ENCODE measurements at regions not wholly inside any gene's neighbourhood (a gene's known extent, or its start where the extent isn't known, plus 50 kb on each side); places are given as distances from the start of the nearest gene placed in this dataset.

GRCh38 chr6:44002067-44002592 lies 125.1 kb downstream of the MRPL14 start:
- TF ChIP-seq KLF5 (IDR thresholded peaks at IDR 0.05; ENCODE audit: partially characterized antibody) (no peak), ATF2 (IDR thresholded peaks at IDR 0.05; ENCODE audit: low read length) (no peak), EGR1 (IDR thresholded peaks at IDR 0.05; ENCODE audit: borderline replicate concordance in 1 of 2, low read depth in 2 of 2, low read length in 2 of 2) (peak in 1 of 2 experiments; percentile 6; a peak in 1 of 3 replicates), RUNX3 (IDR thresholded peaks at IDR 0.05; ENCODE audit: low read length) (no peak), SUPT20H (IDR thresholded peaks at IDR 0.05; ENCODE audit: borderline replicate concordance, control insufficient read depth, low read depth, low read length) (no peak), RCOR1 (conservative IDR thresholded peaks at IDR 0.05; ENCODE audit: low read depth, low read length) (no peak), YBX1 (IDR thresholded peaks at IDR 0.05) (no peak), YY1 (IDR thresholded peaks at IDR 0.05; ENCODE audit: low read depth, low read length) (0 out of 2 replicates have a peak, but pooled peaks have one; percentile 3)
- TF ChIP-seq, protein P1, sequence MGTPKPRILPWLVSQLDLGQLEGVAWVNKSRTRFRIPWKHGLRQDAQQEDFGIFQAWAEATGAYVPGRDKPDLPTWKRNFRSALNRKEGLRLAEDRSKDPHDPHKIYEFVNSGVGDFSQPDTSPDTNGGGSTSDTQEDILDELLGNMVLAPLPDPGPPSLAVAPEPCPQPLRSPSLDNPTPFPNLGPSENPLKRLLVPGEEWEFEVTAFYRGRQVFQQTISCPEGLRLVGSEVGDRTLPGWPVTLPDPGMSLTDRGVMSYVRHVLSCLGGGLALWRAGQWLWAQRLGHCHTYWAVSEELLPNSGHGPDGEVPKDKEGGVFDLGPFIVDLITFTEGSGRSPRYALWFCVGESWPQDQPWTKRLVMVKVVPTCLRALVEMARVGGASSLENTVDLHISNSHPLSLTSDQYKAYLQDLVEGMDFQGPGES (IDR thresholded peaks at IDR 0.05): no peak
- ChIA-PET RAD21 (ENCODE audit: unreplicated experiment) (interaction anchor here (0.6 to 8.3 kb wide), 12 partner anchors 11 to 336 kb away, joined by 3 to 138 read pairs (median 4); partner anchors contain the start of gene VEGFA), POLR2A (interaction anchor here (1.6 to 7.1 kb wide), 6 partner anchors 23 to 232 kb away, joined by 4 to 74 read pairs (median 28); partner anchors contain the start of gene VEGFA), SMC1A (ENCODE audit: uncharacterized antibody, unreplicated experiment) (interaction anchor here (0.6 to 6.5 kb wide), 8 partner anchors 11 to 277 kb away, joined by 3 to 33 read pairs (median 4); partner anchors contain the start of gene VEGFA), CTCF (interaction anchor here (0.6 to 7.3 kb wide), 12 partner anchors 10 to 277 kb away, joined by 3 to 70 read pairs (median 4); partner anchors contain the start of gene VEGFA)
- no peak overlapping the region for H3K27ac ChIP-seq (ENCODE audit: control insufficient read depth, insufficient read depth)
- BruUV-seq (replicated peaks): no TSS peak
- peak overlapping the region; percentile 49; the same call in 1 of the 2 replicates for H3K4me3 ChIP-seq
- no peaks in the 10 kb centered on the region for H4K20me1 ChIP-seq (ENCODE audit: control insufficient read depth, insufficient read depth)
- WGBS (ENCODE audit: insufficient coverage, insufficient replicate concordance, low lambda C conversion rate, missing lambda C conversion rate): 19% methylated on average over 37 of the region's 37 CpGs
- peaks cover 0 to 4% of the 10 kb centered on the region in 2 experiments; a peak in 2 of 4 replicates for H3K27me3 ChIP-seq (replicated peaks in 1 of 2; ENCODE audit: control insufficient read depth in 2 of 2, insufficient read depth in 2 of 2, low read length in 1 of 2)
- no peak overlapping the region for H3K9ac ChIP-seq (ENCODE audit: control insufficient read depth, insufficient read depth, low read length)
- peak overlapping the region; percentile 20; the same call in 1 of the 2 replicates for H2AFZ ChIP-seq (ENCODE audit: control insufficient read depth, low read depth, low read length)
- DNase-seq (ENCODE audit: low read depth, low spot score): no peak
- peaks cover 20% of the 10 kb centered on the region for H3K4me1 ChIP-seq (ENCODE audit: control insufficient read depth, insufficient read depth, low read length)
- H3K36me3 ChIP-seq (ENCODE audit: control insufficient read depth in 2 of 2, insufficient read depth in 2 of 2, low read length in 1 of 2): no peaks in the 10 kb centered on the region
- ATAC-seq: peak; percentile 3
- intact Hi-C loops (cut with micrococcal nuclease; ENCODE audit: unreplicated experiment): loop anchor here (2.0 to 5.0 kb wide), 4 partner anchors 145 to 335 kb away; no protein-coding TSS in a partner anchor
- no peaks in the 10 kb centered on the region; the same call in 1 of the 2 replicates for H3K79me2 ChIP-seq (ENCODE audit: control insufficient read depth, insufficient read depth, low read length)
- in situ Hi-C loops (cut with MboI): loop anchor here (5.0 kb wide), 1 partner anchor 230 kb away; the partner anchor contains the start of gene VEGFA
- no peaks in the 10 kb centered on the region for H3K9me3 ChIP-seq (replicated peaks; ENCODE audit: control insufficient read depth, insufficient read depth, low read length)
- no peak for FAIRE-seq
- H3K4me2 ChIP-seq (ENCODE audit: control insufficient read depth, insufficient read depth): peak overlapping the region; percentile 83; the same call in 1 of the 2 replicates
